Upper lobe of left lung (tissue), 4 donors: ENCODE measurements at regions not wholly inside any gene's neighbourhood (a gene's known extent, or its start where the extent isn't known, plus 50 kb on each side); places are given as distances from the start of the nearest gene placed in this dataset.

Experiments
- CTCF ChIP-seq, 6 experiments: fragments of 450-650 bp in 4 of 6; fragments of 200-600 bp in 2 of 6; sonication (generic) in 2 of 6; IDR thresholded peaks; one replicate each; pipeline ENCODE4 v1.5.1; 2016 to 2019; ENCODE audit warnings: antibody characterized with exemption in 6 of 6
- POLR2A ChIP-seq, 4 donors: fragments of 450-650 bp; IDR thresholded peaks; one replicate each; pipeline ENCODE4 v1.5.1; 2016 to 2017; ENCODE audit warnings: antibody characterized with exemption in 4 of 4, mild to moderate bottlenecking in 2 of 4
- POLR2AphosphoS5 ChIP-seq, 2 donors: sonication (generic); formaldehyde crosslinking; IDR thresholded peaks; one replicate each; pipeline ENCODE4 v1.5.1; 2017; ENCODE audit warnings: antibody characterized with exemption in 2 of 2

- TF ChIP-seq CTCF (IDR thresholded peaks at IDR 0.05) (no peak), POLR2AphosphoS5 (IDR thresholded peaks at IDR 0.05) (no peak), POLR2A (IDR thresholded peaks at IDR 0.05) (no peak)
Measured at GRCh38 chr12:34257093-34257492, 234.8 kb downstream of the ALG10 start.
